ENCODE measurements at regions not wholly inside any gene's neighbourhood (a gene's known extent, or its start where the extent isn't known, plus 50 kb on each side); places are given as distances from the start of the nearest gene placed in this dataset.
A peak's percentile ranks its signal among the peaks of the same experiment; 100 is the strongest.

GRCh38 chr16:54647216-54647615, 283.4 kb upstream of the IRX5 start:
- Histone ChIP-seq H3K27me3 (no peaks in the 10 kb centered on the region), H3K4me1 (no peaks in the 10 kb centered on the region), H3K9me3 (peaks cover 0 to 3% (median 0%) of the 10 kb centered on the region in 4 donors), H3K36me3 (no peaks in the 10 kb centered on the region), H3K27ac (no peak overlapping the region), H3K4me3 (no peak overlapping the region)
- DNase-seq (ENCODE audit: low spot score in 2 of 2): no peak
- TF ChIP-seq EP300 (IDR thresholded peaks at IDR 0.05) (no peak), POLR2A (IDR thresholded peaks at IDR 0.05) (no peak)
- TF ChIP-seq, protein P1, sequence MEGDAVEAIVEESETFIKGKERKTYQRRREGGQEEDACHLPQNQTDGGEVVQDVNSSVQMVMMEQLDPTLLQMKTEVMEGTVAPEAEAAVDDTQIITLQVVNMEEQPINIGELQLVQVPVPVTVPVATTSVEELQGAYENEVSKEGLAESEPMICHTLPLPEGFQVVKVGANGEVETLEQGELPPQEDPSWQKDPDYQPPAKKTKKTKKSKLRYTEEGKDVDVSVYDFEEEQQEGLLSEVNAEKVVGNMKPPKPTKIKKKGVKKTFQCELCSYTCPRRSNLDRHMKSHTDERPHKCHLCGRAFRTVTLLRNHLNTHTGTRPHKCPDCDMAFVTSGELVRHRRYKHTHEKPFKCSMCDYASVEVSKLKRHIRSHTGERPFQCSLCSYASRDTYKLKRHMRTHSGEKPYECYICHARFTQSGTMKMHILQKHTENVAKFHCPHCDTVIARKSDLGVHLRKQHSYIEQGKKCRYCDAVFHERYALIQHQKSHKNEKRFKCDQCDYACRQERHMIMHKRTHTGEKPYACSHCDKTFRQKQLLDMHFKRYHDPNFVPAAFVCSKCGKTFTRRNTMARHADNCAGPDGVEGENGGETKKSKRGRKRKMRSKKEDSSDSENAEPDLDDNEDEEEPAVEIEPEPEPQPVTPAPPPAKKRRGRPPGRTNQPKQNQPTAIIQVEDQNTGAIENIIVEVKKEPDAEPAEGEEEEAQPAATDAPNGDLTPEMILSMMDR (IDR thresholded peaks at IDR 0.05): no peak
- 90 to 91% methylated on average over 3 of the region's 3 CpGs for WGBS, 2 donors

- H3K9me3 ChIP-seq: peaks cover 0 to 3% (median 0%) of the 10 kb centered on the region in 4 donors
- no peak overlapping the region for H3K27ac ChIP-seq
- DNase-seq (ENCODE audit: low spot score in 2 of 2): no peak
- no peak overlapping the region for H3K4me3 ChIP-seq
- TF ChIP-seq POLR2A (IDR thresholded peaks at IDR 0.05) (no peak), EP300 (IDR thresholded peaks at IDR 0.05) (no peak)
- TF ChIP-seq, protein P1 (IDR thresholded peaks at IDR 0.05): no peak
- no peaks in the 10 kb centered on the region for H3K36me3 ChIP-seq
- no peaks in the 10 kb centered on the region for H3K27me3 ChIP-seq
- no peaks in the 10 kb centered on the region for H3K4me1 ChIP-seq
- WGBS, 2 donors: 67 to 72% methylated on average over 4 of the region's 4 CpGs
These were observed 285.3 kb upstream of the IRX5 start for GRCh38 chr16:54645345-54645744.

DNA sequence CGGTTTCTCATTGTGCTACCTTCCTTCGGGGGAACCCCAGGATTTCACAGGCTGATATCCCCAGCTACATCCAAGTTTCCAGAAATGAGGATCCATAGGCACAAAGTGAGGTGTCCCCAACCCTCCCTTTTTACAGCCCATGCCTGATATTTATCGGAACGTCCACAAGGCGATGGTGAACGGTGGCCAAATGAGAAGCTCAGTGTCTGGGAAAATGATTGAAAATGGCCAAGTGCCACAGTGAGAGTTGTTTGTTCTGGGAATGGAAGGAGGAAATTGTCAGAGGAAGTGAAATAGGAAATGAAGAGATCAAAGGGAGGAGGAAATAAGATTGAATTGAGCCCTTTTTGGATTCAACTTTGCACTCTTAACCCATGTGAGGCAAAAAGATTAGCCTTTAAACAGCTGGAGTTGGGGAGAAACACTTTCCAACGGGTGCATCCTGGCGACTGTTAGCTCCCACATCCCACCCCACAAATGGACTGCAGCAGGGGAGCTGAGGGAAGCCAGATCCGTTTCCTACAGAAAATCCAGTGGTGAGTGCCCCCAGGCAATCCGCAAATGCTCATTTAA, 294.4 kb upstream of the IRX5 start:
- H3K36me3 ChIP-seq: no peaks in the 10 kb centered on the region
- no peak for TF ChIP-seq POLR2A (IDR thresholded peaks at IDR 0.05)
- TF ChIP-seq EP300 (IDR thresholded peaks at IDR 0.05): no peak
- TF ChIP-seq, protein P1 (IDR thresholded peaks at IDR 0.05): no peak
- H3K9me3 ChIP-seq: no peaks in the 10 kb centered on the region
- H3K27me3 ChIP-seq: no peaks in the 10 kb centered on the region
- H3K4me1 ChIP-seq: no peaks in the 10 kb centered on the region
- H3K4me3 ChIP-seq: no peak overlapping the region
- DNase-seq (ENCODE audit: low spot score in 2 of 2): no peak
- no peak overlapping the region for H3K27ac ChIP-seq
- 68% methylated on average over 10 of the region's 10 CpGs for WGBS, 2 donors

GRCh38 chr16:54633943-54634362, 296.7 kb upstream of the IRX5 start:
- no peak overlapping the region for H3K27ac ChIP-seq
- H3K27me3 ChIP-seq: no peaks in the 10 kb centered on the region
- H3K4me3 ChIP-seq: no peak overlapping the region
- TF ChIP-seq, protein P1 (IDR thresholded peaks at IDR 0.05): peak in 3 of 5 experiments; percentile 9 to 17 (median 12)
- TF ChIP-seq EP300 (IDR thresholded peaks at IDR 0.05): no peak
- H3K36me3 ChIP-seq: no peaks in the 10 kb centered on the region
- DNase-seq (ENCODE audit: low spot score in 2 of 2): peak in 1 of 2 donors; percentile 29
- H3K4me1 ChIP-seq: no peaks in the 10 kb centered on the region
- H3K9me3 ChIP-seq: no peaks in the 10 kb centered on the region
- 55 to 57% methylated on average over 6 of the region's 6 CpGs for WGBS, 2 donors

DNA sequence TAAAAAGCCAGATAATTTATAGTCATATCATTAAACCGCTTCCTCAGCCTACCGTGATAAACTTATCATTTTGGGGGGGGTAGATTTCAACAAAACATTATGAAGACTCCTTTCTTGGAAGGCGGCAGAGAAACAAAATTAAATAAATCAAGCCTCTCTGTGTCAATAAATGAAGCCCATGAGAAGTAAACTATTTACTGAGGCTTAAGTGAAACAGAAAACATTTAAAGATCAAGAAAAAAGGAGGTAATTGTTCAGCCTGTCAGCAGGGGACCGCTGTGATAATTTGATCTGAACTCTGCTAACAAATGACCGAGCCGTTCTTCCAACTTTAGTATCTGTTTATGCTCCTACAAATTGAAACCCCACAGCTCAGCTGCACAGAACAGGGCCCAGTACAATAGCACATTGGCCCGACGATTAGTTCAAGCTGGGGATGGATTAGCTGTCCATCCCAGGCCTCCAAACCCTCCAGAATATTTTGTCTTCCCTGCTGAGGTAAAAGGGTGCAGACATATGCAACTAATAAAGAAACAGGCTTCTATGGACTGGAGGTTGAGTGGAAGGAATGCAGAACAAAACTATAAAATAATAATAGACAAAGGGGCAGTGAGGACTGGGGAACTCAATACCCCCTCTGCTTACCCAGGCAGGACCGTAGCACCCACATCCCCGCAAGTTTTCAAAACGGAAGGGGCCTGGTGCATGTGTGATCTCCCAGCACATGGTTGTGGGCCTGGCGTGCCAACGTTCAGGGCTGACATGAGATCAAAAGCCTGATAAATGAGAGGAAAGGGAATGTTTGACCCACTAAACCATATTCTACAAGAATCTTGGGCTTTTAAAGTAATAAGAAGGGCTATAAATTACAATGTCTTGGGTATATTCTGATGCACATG, 298.1 kb upstream of the IRX5 start:
- Histone ChIP-seq H3K36me3 (no peaks in the 10 kb centered on the region), H3K9me3 (no peaks in the 10 kb centered on the region), H3K27me3 (no peaks in the 10 kb centered on the region), H3K27ac (no peak overlapping the region), H3K4me1 (no peaks in the 10 kb centered on the region), H3K4me3 (no peak overlapping the region)
- no peak for DNase-seq (ENCODE audit: low spot score in 2 of 2)
- WGBS, 2 donors: 59 to 60% methylated on average over 13 of the region's 13 CpGs
- TF ChIP-seq, protein P1 (IDR thresholded peaks at IDR 0.05): no peak
- no peak for TF ChIP-seq POLR2A (IDR thresholded peaks at IDR 0.05)
- no peak for TF ChIP-seq EP300 (IDR thresholded peaks at IDR 0.05)
